DND-41 (cell line): ENCODE measurements at regions not wholly inside any gene's neighbourhood (a gene's known extent, or its start where the extent isn't known, plus 50 kb on each side); places are given as distances from the start of the nearest gene placed in this dataset.

Experiments used
- ATAC-seq: fragments of 200-7000 bp; cut with Tn5 transposase; 3 replicates; pipeline ENCODE4 v1.9.1; 2021; ENCODE audit warnings: low read depth; ENCODE audit not compliant: insufficient read depth
- DNase-seq: peaks from one replicate; pipeline ENCODE4 v3.0.0-alpha.2; 2020
- H2AFZ ChIP-seq: 2 replicates; pipeline ENCODE4 v1.6.0; 2012; ENCODE audit warnings: low read depth, low read length
- H3K27ac ChIP-seq: 2 replicates; pipeline ENCODE4 v1.5.1; 2012; ENCODE audit warnings: low read length, inconsistent platforms
- H3K27me3 ChIP-seq: fragments of 200-600 bp; sonication (generic); 2 replicates; pipeline ENCODE4 v1.6.0; 2012; ENCODE audit warnings: low read length, mild to moderate bottlenecking, inconsistent platforms; ENCODE audit not compliant: insufficient read depth, poor library complexity
- H3K36me3 ChIP-seq: 2 replicates; pipeline ENCODE4 v1.5.1; 2012; ENCODE audit warnings: low read length, inconsistent platforms; ENCODE audit not compliant: insufficient read depth
- H3K4me1 ChIP-seq: 2 replicates; pipeline ENCODE4 v1.5.1; 2012; ENCODE audit warnings: mild to moderate bottlenecking, low read length; ENCODE audit not compliant: insufficient read depth
- H3K4me2 ChIP-seq: 2 replicates; pipeline ENCODE4 v1.6.0; 2012; ENCODE audit warnings: mild to moderate bottlenecking, moderate library complexity, low read length, inconsistent platforms; ENCODE audit not compliant: insufficient read depth
- H3K4me3 ChIP-seq, 2 experiments: fragments of 200-600 bp in 1 of 2; shearing (Covaris generic) in 1 of 2; 2 replicates each; pipeline ENCODE4 v1.5.1; 2012 to 2016; ENCODE audit warnings: inconsistent platforms in 2 of 2, low read length in 2 of 2, mild to moderate bottlenecking in 2 of 2, low read depth in 1 of 2, moderate library complexity in 1 of 2
- H3K79me2 ChIP-seq: 2 replicates; pipeline ENCODE4 v1.6.0; 2012; ENCODE audit warnings: low read length, inconsistent platforms; ENCODE audit not compliant: insufficient read depth
- H3K9ac ChIP-seq: 2 replicates; pipeline ENCODE4 v1.6.0; 2012; ENCODE audit warnings: low read depth, mild to moderate bottlenecking, inconsistent platforms, low read length, moderate library complexity
- H3K9me3 ChIP-seq: 2 replicates; pipeline ENCODE4 v1.5.1; 2012; ENCODE audit warnings: low read length, moderate library complexity, mild to moderate bottlenecking, inconsistent platforms; ENCODE audit not compliant: insufficient read depth, severe bottlenecking
- H4K20me1 ChIP-seq: 2 replicates; pipeline ENCODE4 v1.6.0; 2012; ENCODE audit warnings: low read length; ENCODE audit not compliant: insufficient read depth
- EZH2 ChIP-seq: IDR thresholded peaks from 3 replicates; pipeline ENCODE4 v1.6.1; 2012; ENCODE audit warnings: borderline replicate concordance, low read depth, mild to moderate bottlenecking, moderate library complexity, low read length, inconsistent platforms; ENCODE audit not compliant: severe bottlenecking
- TF ChIP-seq, protein P1 (sequence below): IDR thresholded peaks from 2 replicates; pipeline ENCODE4 v1.5.1; 2012; ENCODE audit warnings: borderline replicate concordance, low read length, moderate library complexity, mild to moderate bottlenecking; ENCODE audit not compliant: poor library complexity, severe bottlenecking; ENCODE audit errors: extremely low read depth

- no peaks in the 10 kb centered on the region for H3K9me3 ChIP-seq
- H3K79me2 ChIP-seq: no peaks in the 10 kb centered on the region
- H4K20me1 ChIP-seq: no peaks in the 10 kb centered on the region
- TF ChIP-seq, protein P1, sequence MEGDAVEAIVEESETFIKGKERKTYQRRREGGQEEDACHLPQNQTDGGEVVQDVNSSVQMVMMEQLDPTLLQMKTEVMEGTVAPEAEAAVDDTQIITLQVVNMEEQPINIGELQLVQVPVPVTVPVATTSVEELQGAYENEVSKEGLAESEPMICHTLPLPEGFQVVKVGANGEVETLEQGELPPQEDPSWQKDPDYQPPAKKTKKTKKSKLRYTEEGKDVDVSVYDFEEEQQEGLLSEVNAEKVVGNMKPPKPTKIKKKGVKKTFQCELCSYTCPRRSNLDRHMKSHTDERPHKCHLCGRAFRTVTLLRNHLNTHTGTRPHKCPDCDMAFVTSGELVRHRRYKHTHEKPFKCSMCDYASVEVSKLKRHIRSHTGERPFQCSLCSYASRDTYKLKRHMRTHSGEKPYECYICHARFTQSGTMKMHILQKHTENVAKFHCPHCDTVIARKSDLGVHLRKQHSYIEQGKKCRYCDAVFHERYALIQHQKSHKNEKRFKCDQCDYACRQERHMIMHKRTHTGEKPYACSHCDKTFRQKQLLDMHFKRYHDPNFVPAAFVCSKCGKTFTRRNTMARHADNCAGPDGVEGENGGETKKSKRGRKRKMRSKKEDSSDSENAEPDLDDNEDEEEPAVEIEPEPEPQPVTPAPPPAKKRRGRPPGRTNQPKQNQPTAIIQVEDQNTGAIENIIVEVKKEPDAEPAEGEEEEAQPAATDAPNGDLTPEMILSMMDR: no peak
- no peak for TF ChIP-seq EZH2
- no peak overlapping the region for H3K9ac ChIP-seq
- ATAC-seq (no peak), DNase-seq (no peak)
- H3K4me2 ChIP-seq: no peak overlapping the region
- H3K36me3 ChIP-seq: no peaks in the 10 kb centered on the region
- no peaks in the 10 kb centered on the region for H3K4me1 ChIP-seq
- no peak overlapping the region for H3K4me3 ChIP-seq
- H3K27ac ChIP-seq: no peak overlapping the region
- no peaks in the 10 kb centered on the region for H3K27me3 ChIP-seq
- H2AFZ ChIP-seq: no peak overlapping the region
These were observed 494.0 kb downstream of the TNS3 start for GRCh38 chr7:47087866-47088265.

GRCh38 chr7:47085491-47086275, 496.2 kb downstream of the TNS3 start:
- Histone ChIP-seq H3K4me3 (no peak overlapping the region), H3K9ac (no peak overlapping the region), H3K4me1 (no peaks in the 10 kb centered on the region), H3K4me2 (no peak overlapping the region), H2AFZ (no peak overlapping the region), H3K9me3 (no peaks in the 10 kb centered on the region), H3K79me2 (no peaks in the 10 kb centered on the region), H4K20me1 (no peaks in the 10 kb centered on the region), H3K27ac (no peak overlapping the region), H3K36me3 (no peaks in the 10 kb centered on the region), H3K27me3 (no peaks in the 10 kb centered on the region)
- TF ChIP-seq, protein P1: no peak
- no peak for TF ChIP-seq EZH2
- DNase-seq (no peak), ATAC-seq (no peak)

DNA sequence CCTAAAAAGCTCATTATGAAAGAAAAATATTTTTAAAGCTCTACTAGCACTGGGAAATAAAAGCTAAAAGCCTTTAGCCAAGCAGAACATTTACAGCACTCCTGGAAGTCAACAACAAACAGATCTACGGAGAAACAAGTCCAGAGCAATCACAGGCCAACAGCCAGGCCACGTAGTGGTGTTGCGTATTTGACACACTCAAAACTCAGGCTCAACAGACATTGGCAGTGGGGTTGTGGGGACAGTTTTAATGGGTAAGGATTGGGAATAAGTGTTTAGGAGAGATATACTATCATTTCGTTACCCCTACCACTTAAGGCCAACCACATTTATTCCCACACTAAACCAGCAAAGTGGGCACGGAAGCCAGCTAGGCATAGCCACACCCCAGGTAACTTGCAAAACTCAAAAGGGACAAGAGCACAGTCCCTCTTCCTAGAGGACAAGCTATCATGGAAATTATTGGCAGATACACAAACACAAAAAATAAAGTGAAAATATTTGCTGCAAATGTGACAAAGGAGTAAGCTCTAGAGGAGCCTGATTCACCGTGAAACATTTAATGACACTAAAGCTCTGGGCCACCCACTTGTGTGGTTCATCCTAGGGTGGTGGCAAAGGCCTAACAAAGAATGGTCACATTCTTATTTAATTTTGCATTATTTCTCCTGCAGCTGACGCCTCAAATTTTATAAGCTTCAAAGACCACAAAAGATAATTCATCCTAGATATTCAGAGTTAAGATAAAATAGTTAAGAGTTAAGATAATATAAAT, 498.2 kb downstream of the TNS3 start:
- no peak for ATAC-seq

More for the DNA sequence above, 498.2 kb downstream of the TNS3 start:
- Histone ChIP-seq H3K4me2 (no peak overlapping the region), H3K36me3 (no peaks in the 10 kb centered on the region), H3K9me3 (no peaks in the 10 kb centered on the region), H3K9ac (no peak overlapping the region), H3K79me2 (no peaks in the 10 kb centered on the region), H3K27me3 (no peaks in the 10 kb centered on the region), H2AFZ (no peak overlapping the region), H3K4me3 (no peak overlapping the region), H3K27ac (no peak overlapping the region), H3K4me1 (no peaks in the 10 kb centered on the region), H4K20me1 (no peaks in the 10 kb centered on the region)
- no peak for DNase-seq
- TF ChIP-seq EZH2: no peak
- TF ChIP-seq, protein P1: no peak
